ENCODE measurements at regions not wholly inside any gene's neighbourhood (a gene's known extent, or its start where the extent isn't known, plus 50 kb on each side); places are given as distances from the start of the nearest gene placed in this dataset.

GRCh38 chr10:78914502-78915189, 154.1 kb upstream of the ZMIZ1 start:
- Histone ChIP-seq H3K4me3 (ENCODE audit: low read length in 3 of 3) (no peak overlapping the region), H3K9me3 (ENCODE audit: control insufficient read depth in 3 of 3, low read length in 3 of 3) (no peaks in the 10 kb centered on the region), H3K36me3 (ENCODE audit: control insufficient read depth in 3 of 3, insufficient read depth in 3 of 3, low read length in 3 of 3) (no peaks in the 10 kb centered on the region), H3K27ac (ENCODE audit: low read depth, low read length) (no peak overlapping the region), H3K27me3 (ENCODE audit: control insufficient read depth in 3 of 3, insufficient read depth in 3 of 3, low read length in 3 of 3) (no peaks in the 10 kb centered on the region), H3K4me1 (ENCODE audit: control insufficient read depth in 3 of 3, insufficient read depth in 3 of 3, low read length in 3 of 3) (peaks cover 3 to 15% (median 14%) of the 10 kb centered on the region in 3 donors), H3K9ac (ENCODE audit: low read depth in 1 of 3, low read length in 3 of 3) (no peak overlapping the region)

GRCh38 chr10:78915190-78915518, 153.6 kb upstream of the ZMIZ1 start:
- Histone ChIP-seq H3K4me3 (ENCODE audit: low read length in 3 of 3) (no peak overlapping the region), H3K4me1 (ENCODE audit: control insufficient read depth in 3 of 3, insufficient read depth in 3 of 3, low read length in 3 of 3) (peaks cover 3 to 15% (median 14%) of the 10 kb centered on the region in 3 donors), H3K9me3 (ENCODE audit: control insufficient read depth in 3 of 3, low read length in 3 of 3) (no peaks in the 10 kb centered on the region), H3K36me3 (ENCODE audit: control insufficient read depth in 3 of 3, insufficient read depth in 3 of 3, low read length in 3 of 3) (no peaks in the 10 kb centered on the region), H3K27me3 (ENCODE audit: control insufficient read depth in 3 of 3, insufficient read depth in 3 of 3, low read length in 3 of 3) (peaks cover 0 to 4% (median 0%) of the 10 kb centered on the region in 3 donors), H3K9ac (ENCODE audit: low read depth in 1 of 3, low read length in 3 of 3) (no peak overlapping the region), H3K27ac (ENCODE audit: low read depth, low read length) (no peak overlapping the region)

DNA sequence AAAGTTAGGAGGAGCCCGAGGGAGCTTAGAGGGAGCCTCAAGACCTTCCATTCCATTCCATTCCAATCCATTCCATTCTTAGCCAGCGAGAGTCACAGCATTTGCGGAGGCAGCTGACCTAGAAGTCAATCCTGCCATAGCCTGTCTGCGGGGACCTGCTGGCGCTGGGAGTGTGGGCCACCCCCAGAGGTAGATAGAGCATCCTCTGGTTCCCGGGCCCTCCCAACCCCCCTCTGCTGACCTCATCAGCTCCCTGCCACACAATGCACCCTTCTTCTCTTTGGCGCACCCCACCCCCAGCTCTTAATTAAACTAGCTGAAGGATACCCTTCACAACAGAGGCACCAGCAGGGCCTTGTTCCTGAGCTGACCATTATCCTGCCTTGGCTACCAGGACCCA, 152.5 kb upstream of the ZMIZ1 start:
- Histone ChIP-seq H3K4me3 (ENCODE audit: low read length in 3 of 3) (no peak overlapping the region), H3K27me3 (ENCODE audit: control insufficient read depth in 3 of 3, insufficient read depth in 3 of 3, low read length in 3 of 3) (peaks cover 0 to 5% (median 0%) of the 10 kb centered on the region in 3 donors), H3K9ac (ENCODE audit: low read depth in 1 of 3, low read length in 3 of 3) (no peak overlapping the region), H3K36me3 (ENCODE audit: control insufficient read depth in 3 of 3, insufficient read depth in 3 of 3, low read length in 3 of 3) (no peaks in the 10 kb centered on the region), H3K27ac (ENCODE audit: low read depth, low read length) (no peak overlapping the region), H3K4me1 (ENCODE audit: control insufficient read depth in 3 of 3, insufficient read depth in 3 of 3, low read length in 3 of 3) (peaks cover 3 to 15% (median 14%) of the 10 kb centered on the region in 3 donors), H3K9me3 (ENCODE audit: control insufficient read depth in 3 of 3, low read length in 3 of 3) (no peaks in the 10 kb centered on the region)

DNA sequence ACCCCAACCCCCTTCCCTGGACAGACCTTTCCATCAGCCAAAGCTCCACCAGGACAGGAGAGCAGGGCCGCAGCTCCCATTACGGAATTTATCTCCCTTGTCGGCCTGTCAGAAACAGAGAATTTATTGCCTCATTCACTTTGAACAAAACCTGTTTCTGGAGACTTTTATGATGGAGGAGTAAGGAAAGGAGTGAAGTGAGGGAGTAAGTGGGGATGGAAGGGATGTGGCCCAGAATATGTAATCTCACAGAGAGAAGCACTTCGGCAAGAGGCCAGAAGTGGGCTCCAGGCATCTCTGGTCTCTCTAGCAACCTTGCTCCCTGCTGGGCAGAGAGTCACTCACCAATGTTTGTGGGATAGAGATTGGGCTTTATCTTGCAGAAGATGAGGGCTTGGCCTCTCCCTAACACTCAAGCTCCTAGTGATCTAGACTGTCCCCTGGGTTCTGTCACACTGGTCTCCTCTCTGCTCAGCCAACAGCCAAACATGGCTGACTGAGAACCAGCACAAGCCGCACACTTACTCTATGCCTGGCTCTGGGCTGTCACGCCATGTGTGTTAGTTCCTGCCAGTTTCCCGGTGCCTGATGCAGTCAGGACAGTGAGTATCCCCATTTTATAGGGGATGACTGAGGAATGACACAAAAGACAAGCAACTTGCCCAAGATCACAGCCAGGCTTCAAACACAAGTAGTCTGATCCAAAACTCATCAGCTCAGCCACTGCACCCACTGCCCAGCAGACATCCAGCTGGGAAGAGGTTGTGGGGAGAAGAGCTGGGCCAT, 149.4 kb upstream of the ZMIZ1 start:
- Histone ChIP-seq H3K27me3 (ENCODE audit: control insufficient read depth in 3 of 3, insufficient read depth in 3 of 3, low read length in 3 of 3) (peaks cover 0 to 5% (median 0%) of the 10 kb centered on the region in 3 donors), H3K9me3 (ENCODE audit: control insufficient read depth in 3 of 3, low read length in 3 of 3) (no peaks in the 10 kb centered on the region), H3K4me3 (ENCODE audit: low read length in 3 of 3) (no peak overlapping the region), H3K4me1 (ENCODE audit: control insufficient read depth in 3 of 3, insufficient read depth in 3 of 3, low read length in 3 of 3) (peaks cover 0 to 12% (median 5%) of the 10 kb centered on the region in 3 donors), H3K27ac (ENCODE audit: low read depth, low read length) (no peak overlapping the region), H3K36me3 (ENCODE audit: control insufficient read depth in 3 of 3, insufficient read depth in 3 of 3, low read length in 3 of 3) (no peaks in the 10 kb centered on the region), H3K9ac (ENCODE audit: low read depth in 1 of 3, low read length in 3 of 3) (no peak overlapping the region)

DNA sequence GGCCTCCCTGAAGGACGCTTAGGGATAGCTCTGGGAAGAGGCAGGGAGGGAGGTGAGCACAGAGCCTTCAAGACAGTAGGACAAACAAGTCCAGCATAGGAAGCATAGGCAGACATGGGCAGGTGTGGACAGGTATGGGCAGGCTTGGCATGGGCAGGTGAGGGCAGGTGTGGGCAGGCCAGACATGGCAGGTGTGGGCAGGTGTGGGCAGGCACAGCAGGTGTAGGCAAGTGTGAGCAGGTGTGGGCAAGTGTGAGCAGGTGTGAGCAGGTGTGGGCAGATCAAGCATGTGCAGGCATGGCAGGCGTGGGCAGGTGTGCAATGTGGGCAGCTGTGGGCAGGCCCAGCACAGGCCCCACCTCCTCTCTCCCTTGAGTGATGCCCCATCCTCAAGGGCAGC, 148.8 kb upstream of the ZMIZ1 start:
- Histone ChIP-seq H3K27me3 (ENCODE audit: control insufficient read depth in 3 of 3, insufficient read depth in 3 of 3, low read length in 3 of 3) (peaks cover 0 to 5% (median 0%) of the 10 kb centered on the region in 3 donors), H3K9ac (ENCODE audit: low read depth in 1 of 3, low read length in 3 of 3) (no peak overlapping the region), H3K9me3 (ENCODE audit: control insufficient read depth in 3 of 3, low read length in 3 of 3) (no peaks in the 10 kb centered on the region), H3K4me1 (ENCODE audit: control insufficient read depth in 3 of 3, insufficient read depth in 3 of 3, low read length in 3 of 3) (peaks cover 0 to 9% (median 4%) of the 10 kb centered on the region in 3 donors), H3K27ac (ENCODE audit: low read depth, low read length) (no peak overlapping the region), H3K36me3 (ENCODE audit: control insufficient read depth in 3 of 3, insufficient read depth in 3 of 3, low read length in 3 of 3) (no peaks in the 10 kb centered on the region), H3K4me3 (ENCODE audit: low read length in 3 of 3) (no peak overlapping the region)

DNA sequence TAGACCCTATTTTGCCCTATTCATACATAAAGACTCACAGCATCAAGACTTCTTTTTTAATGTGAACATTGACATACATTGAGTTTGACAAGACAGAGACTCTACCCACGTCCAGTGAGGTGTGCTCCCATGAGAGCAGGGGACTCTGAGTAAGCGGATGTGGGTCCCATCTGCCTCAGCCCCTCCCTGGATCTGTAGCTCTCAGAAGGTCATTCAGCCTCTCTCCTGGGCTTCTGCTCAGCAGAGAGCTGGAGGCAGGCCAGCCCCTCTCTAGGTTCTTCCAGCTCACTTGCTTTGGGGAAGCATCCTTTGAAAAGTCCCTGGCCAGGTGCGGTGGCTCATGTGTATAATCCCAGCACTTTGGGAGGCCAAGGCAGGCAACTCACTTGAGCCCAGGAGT, 146.9 kb upstream of the ZMIZ1 start:
- Histone ChIP-seq H3K27ac (ENCODE audit: low read depth, low read length) (no peak overlapping the region), H3K36me3 (ENCODE audit: control insufficient read depth in 3 of 3, insufficient read depth in 3 of 3, low read length in 3 of 3) (no peaks in the 10 kb centered on the region), H3K4me3 (ENCODE audit: low read length in 3 of 3) (no peak overlapping the region), H3K9me3 (ENCODE audit: control insufficient read depth in 3 of 3, low read length in 3 of 3) (no peaks in the 10 kb centered on the region), H3K4me1 (ENCODE audit: control insufficient read depth in 3 of 3, insufficient read depth in 3 of 3, low read length in 3 of 3) (peaks cover 0 to 9% (median 4%) of the 10 kb centered on the region in 3 donors), H3K9ac (ENCODE audit: low read depth in 1 of 3, low read length in 3 of 3) (no peak overlapping the region), H3K27me3 (ENCODE audit: control insufficient read depth in 3 of 3, insufficient read depth in 3 of 3, low read length in 3 of 3) (peaks cover 0 to 5% (median 0%) of the 10 kb centered on the region in 3 donors)

DNA sequence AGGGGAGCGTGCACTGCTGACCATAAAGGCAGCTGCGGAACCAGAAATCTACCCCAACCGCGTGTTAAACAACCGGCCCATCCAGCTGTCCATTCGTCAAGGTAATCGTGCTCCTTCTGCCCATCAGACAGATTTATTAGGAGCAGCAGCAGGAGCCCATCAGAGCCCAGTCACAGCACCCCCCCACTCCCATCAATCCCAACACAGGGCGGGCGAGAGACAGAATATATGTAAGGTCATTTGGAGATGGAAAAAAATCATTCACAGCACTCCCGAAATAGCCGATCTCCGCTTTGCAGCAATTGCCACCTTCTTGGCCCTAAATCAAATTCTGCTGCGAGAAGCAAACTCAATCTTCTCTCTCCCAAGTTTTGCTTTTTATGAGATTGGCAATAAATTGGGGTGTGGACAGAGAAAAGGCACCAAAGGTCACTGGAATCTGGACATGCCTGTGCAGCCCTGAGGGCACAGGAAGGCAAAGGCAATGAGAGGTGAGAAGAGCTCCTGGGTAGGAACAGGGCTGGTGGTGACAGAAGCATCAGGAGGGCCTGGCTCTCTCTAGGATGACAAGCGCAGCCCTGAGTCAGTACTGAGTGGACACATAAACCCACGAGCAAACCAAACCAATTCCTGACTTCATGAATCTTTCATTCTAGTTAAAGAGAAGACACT, 145.0 kb upstream of the ZMIZ1 start:
- H3K9me3 ChIP-seq (ENCODE audit: control insufficient read depth in 3 of 3, low read length in 3 of 3) = no peaks in the 10 kb centered on the region
- H3K36me3 ChIP-seq (ENCODE audit: control insufficient read depth in 3 of 3, insufficient read depth in 3 of 3, low read length in 3 of 3) = no peaks in the 10 kb centered on the region
- H3K27ac ChIP-seq (ENCODE audit: low read depth, low read length) = no peak overlapping the region
- H3K27me3 ChIP-seq (ENCODE audit: control insufficient read depth in 3 of 3, insufficient read depth in 3 of 3, low read length in 3 of 3) = peaks cover 0 to 5% (median 0%) of the 10 kb centered on the region in 3 donors
- H3K4me3 ChIP-seq (ENCODE audit: low read length in 3 of 3) = no peak overlapping the region
- no peak overlapping the region for H3K9ac ChIP-seq (ENCODE audit: low read depth in 1 of 3, low read length in 3 of 3)
- H3K4me1 ChIP-seq (ENCODE audit: control insufficient read depth in 3 of 3, insufficient read depth in 3 of 3, low read length in 3 of 3) = peaks cover 0 to 9% (median 4%) of the 10 kb centered on the region in 3 donors

GRCh38 chr10:78924319-78925003, 144.3 kb upstream of the ZMIZ1 start:
- Histone ChIP-seq H3K27ac (ENCODE audit: low read depth, low read length) (no peak overlapping the region), H3K4me1 (ENCODE audit: control insufficient read depth in 3 of 3, insufficient read depth in 3 of 3, low read length in 3 of 3) (peaks cover 0 to 9% (median 4%) of the 10 kb centered on the region in 3 donors), H3K36me3 (ENCODE audit: control insufficient read depth in 3 of 3, insufficient read depth in 3 of 3, low read length in 3 of 3) (no peaks in the 10 kb centered on the region), H3K4me3 (ENCODE audit: low read length in 3 of 3) (no peak overlapping the region), H3K27me3 (ENCODE audit: control insufficient read depth in 3 of 3, insufficient read depth in 3 of 3, low read length in 3 of 3) (peaks cover 0 to 5% (median 0%) of the 10 kb centered on the region in 3 donors), H3K9me3 (ENCODE audit: control insufficient read depth in 3 of 3, low read length in 3 of 3) (no peaks in the 10 kb centered on the region), H3K9ac (ENCODE audit: low read depth in 1 of 3, low read length in 3 of 3) (no peak overlapping the region)

GRCh38 chr10:78925275-78925674, 143.5 kb upstream of the ZMIZ1 start:
- Histone ChIP-seq H3K9ac (ENCODE audit: low read depth in 1 of 3, low read length in 3 of 3) (no peak overlapping the region), H3K27ac (ENCODE audit: low read depth, low read length) (no peak overlapping the region), H3K4me1 (ENCODE audit: control insufficient read depth in 3 of 3, insufficient read depth in 3 of 3, low read length in 3 of 3) (peaks cover 0 to 9% (median 4%) of the 10 kb centered on the region in 3 donors), H3K4me3 (ENCODE audit: low read length in 3 of 3) (no peak overlapping the region), H3K36me3 (ENCODE audit: control insufficient read depth in 3 of 3, insufficient read depth in 3 of 3, low read length in 3 of 3) (no peaks in the 10 kb centered on the region), H3K9me3 (ENCODE audit: control insufficient read depth in 3 of 3, low read length in 3 of 3) (no peaks in the 10 kb centered on the region), H3K27me3 (ENCODE audit: control insufficient read depth in 3 of 3, insufficient read depth in 3 of 3, low read length in 3 of 3) (peaks cover 0 to under 1% (median 0%) of the 10 kb centered on the region in 3 donors)
